HL-60 (cell line): ENCODE measurements at regions not wholly inside any gene's neighbourhood (a gene's known extent, or its start where the extent isn't known, plus 50 kb on each side); places are given as distances from the start of the nearest gene placed in this dataset.

Experiments used
- REST ChIP-seq: IDR thresholded peaks from 2 replicates; pipeline ENCODE4 v1.6.1; 2012; ENCODE audit warnings: low read depth; ENCODE audit not compliant: insufficient replicate concordance
- TF ChIP-seq, protein P1 (sequence below): IDR thresholded peaks from one replicate; pipeline ENCODE4 v1.5.1; 2011; ENCODE audit warnings: low read length, control low read depth, inconsistent platforms; ENCODE audit not compliant: insufficient read depth

DNA sequence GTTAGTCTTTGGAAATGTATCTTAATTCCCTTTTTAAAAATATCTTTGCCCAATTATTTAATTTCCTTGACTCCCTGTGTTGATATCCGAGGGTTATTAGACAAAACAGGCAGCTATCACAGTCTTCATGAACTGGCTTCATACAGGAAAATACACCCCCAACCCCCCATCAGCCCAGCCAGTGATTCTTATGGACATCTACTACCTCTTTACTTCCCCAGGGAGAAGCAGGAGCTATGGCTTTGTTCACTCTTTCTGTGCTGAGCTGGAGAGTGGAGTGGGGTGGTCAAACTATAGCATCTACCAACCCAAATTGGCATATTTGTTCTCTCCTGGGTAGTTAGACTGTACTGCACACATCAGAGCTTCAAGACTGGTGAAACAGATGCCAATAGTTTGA, 134.4 kb upstream of the SLC38A2 start:
- TF ChIP-seq, protein P1, sequence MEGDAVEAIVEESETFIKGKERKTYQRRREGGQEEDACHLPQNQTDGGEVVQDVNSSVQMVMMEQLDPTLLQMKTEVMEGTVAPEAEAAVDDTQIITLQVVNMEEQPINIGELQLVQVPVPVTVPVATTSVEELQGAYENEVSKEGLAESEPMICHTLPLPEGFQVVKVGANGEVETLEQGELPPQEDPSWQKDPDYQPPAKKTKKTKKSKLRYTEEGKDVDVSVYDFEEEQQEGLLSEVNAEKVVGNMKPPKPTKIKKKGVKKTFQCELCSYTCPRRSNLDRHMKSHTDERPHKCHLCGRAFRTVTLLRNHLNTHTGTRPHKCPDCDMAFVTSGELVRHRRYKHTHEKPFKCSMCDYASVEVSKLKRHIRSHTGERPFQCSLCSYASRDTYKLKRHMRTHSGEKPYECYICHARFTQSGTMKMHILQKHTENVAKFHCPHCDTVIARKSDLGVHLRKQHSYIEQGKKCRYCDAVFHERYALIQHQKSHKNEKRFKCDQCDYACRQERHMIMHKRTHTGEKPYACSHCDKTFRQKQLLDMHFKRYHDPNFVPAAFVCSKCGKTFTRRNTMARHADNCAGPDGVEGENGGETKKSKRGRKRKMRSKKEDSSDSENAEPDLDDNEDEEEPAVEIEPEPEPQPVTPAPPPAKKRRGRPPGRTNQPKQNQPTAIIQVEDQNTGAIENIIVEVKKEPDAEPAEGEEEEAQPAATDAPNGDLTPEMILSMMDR, result no peak
- no peak for TF ChIP-seq REST
